Panc1 (cell line): ENCODE measurements at regions not wholly inside any gene's neighbourhood (a gene's known extent, or its start where the extent isn't known, plus 50 kb on each side); places are given as distances from the start of the nearest gene placed in this dataset.
"Not testable (repeated sequence)": the region's sequence is repeated elsewhere in the genome, so short reads cannot be mapped to it uniquely, and the experiment has no call there.

ENCODE experiments used
- ATAC-seq: fragments of 200-7000 bp; cut with Tn5 transposase; 2 replicates; pipeline ENCODE4 v1.9.1; 2020; ENCODE audit warnings: mild to moderate bottlenecking, moderate library complexity
- BruUV-seq: library from RNA; stranded (reverse); fragments of 400-500 nt; replicated peaks from 2 replicates; lab custom pipeline; 2021; lab: Mats Ljungman, UMichigan
- CTCF ChIA-PET: fragments of 300-600 bp; sonication (Branson Sonifier 250); formaldehyde crosslinking; loops from one replicate; lab custom pipeline; 2022; ENCODE audit warnings: antibody characterized with exemption; lab: Charles Lee
- POLR2A ChIA-PET: fragments of 300-600 bp; sonication (Branson Sonifier 250); formaldehyde crosslinking; loops from one replicate; lab custom pipeline; 2022; ENCODE audit warnings: antibody characterized with exemption; lab: Charles Lee
- DNase-seq: peaks from one replicate; pipeline ENCODE4 v3.0.0-alpha.2; 2010; ENCODE audit warnings: low read depth, low spot score
- H3K27ac ChIP-seq: 2 replicates; pipeline ENCODE4 v1.5.1; 2011; ENCODE audit warnings: mild to moderate bottlenecking, low read length, inconsistent platforms
- H3K27me3 ChIP-seq: fragments of 200-500 bp; sonication (Bioruptor generic); 2 replicates; pipeline ENCODE4 v1.6.0; 2014; ENCODE audit warnings: low read length, inconsistent platforms; ENCODE audit not compliant: control insufficient read depth, insufficient read depth
- H3K36me3 ChIP-seq: fragments of 200-500 bp; sonication (Bioruptor generic); 2 replicates; pipeline ENCODE4 v1.5.1; 2014; ENCODE audit warnings: inconsistent platforms, mild to moderate bottlenecking, low read length, moderate library complexity; ENCODE audit not compliant: control insufficient read depth, insufficient read depth
- H3K4me1 ChIP-seq: 2 replicates; pipeline ENCODE4 v1.5.1; 2011; ENCODE audit warnings: inconsistent platforms, mild to moderate bottlenecking, low read length, moderate library complexity; ENCODE audit not compliant: control insufficient read depth, insufficient read depth
- H3K4me3 ChIP-seq, 2 experiments: 2 replicates each; pipeline ENCODE4 v1.5.1; 2011 to 2012; ENCODE audit warnings: low read depth in 2 of 2, low read length in 2 of 2, mild to moderate bottlenecking in 2 of 2, inconsistent platforms in 1 of 2, moderate library complexity in 1 of 2
- H3K9me3 ChIP-seq: fragments of 200-500 bp; sonication (Bioruptor generic); 2 replicates; pipeline ENCODE4 v1.5.1; 2014; ENCODE audit warnings: low read depth, mild to moderate bottlenecking, inconsistent platforms, low read length, moderate library complexity; ENCODE audit not compliant: control insufficient read depth, insufficient read depth
- POLR2AphosphoS5 ChIP-seq: IDR thresholded peaks from 2 replicates; pipeline ENCODE4 v1.6.1; 2012; ENCODE audit warnings: mild to moderate bottlenecking, low read depth, low read length, moderate library complexity
- SIN3A ChIP-seq: IDR thresholded peaks from 2 replicates; pipeline ENCODE4 v1.6.1; 2012; ENCODE audit warnings: low read depth, mild to moderate bottlenecking, low read length, moderate library complexity, borderline replicate concordance; ENCODE audit not compliant: insufficient read depth
- TCF7L2 ChIP-seq: IDR thresholded peaks from 2 replicates; pipeline ENCODE4 v1.6.1; 2011; ENCODE audit warnings: mild to moderate bottlenecking, low read depth, low read length, inconsistent platforms
- in situ Hi-C: cut with HindIII; loops from 2 replicates; pipeline ENCODE4 v1.10.0; 2016; ENCODE audit warnings: low sequenced_read_pairs, low pct_unique_long_range_greater_than_20kb
- intact Hi-C: fragments of 100-400 bp; cut with micrococcal nuclease; formaldehyde crosslinking; loops from one replicate; pipeline ENCODE4 v1.10.0; 2022; ENCODE audit not compliant: unreplicated experiment
- TF ChIP-seq, protein P1 (sequence below), 2 experiments: IDR thresholded peaks; 2 replicates each; pipeline ENCODE4 v1.6.1; 2011 to 2012; ENCODE audit warnings: low read depth in 2 of 2, control low read depth in 1 of 2, low read length in 1 of 2, mild to moderate bottlenecking in 1 of 2, moderate library complexity in 1 of 2; ENCODE audit not compliant: insufficient read depth in 1 of 2
- TF ChIP-seq, protein P2 (sequence below): fragments of 450-650 bp; IDR thresholded peaks from 2 replicates; pipeline ENCODE4 v1.5.1; 2017; ENCODE audit warnings: mild to moderate bottlenecking

DNA sequence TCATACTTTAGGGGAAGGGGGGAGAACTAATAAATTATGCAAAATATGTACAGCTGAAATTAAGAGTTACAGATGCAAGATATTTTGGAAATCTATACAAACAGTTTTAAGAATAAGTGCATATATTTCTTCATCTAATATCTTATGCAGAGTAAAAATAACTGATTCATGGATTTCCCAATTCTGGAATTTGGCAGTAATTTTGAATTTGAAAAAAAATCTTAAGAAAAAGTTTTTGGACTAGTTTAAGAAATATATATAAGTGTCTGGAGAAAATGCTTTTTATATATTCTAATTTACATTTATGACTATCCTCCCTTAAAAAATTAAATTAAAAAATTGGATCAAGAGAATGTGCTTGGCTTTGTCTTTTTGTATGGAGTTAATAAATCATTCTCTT is 474.3 kb downstream of the BRINP3 start:
- no peak for DNase-seq

DNA sequence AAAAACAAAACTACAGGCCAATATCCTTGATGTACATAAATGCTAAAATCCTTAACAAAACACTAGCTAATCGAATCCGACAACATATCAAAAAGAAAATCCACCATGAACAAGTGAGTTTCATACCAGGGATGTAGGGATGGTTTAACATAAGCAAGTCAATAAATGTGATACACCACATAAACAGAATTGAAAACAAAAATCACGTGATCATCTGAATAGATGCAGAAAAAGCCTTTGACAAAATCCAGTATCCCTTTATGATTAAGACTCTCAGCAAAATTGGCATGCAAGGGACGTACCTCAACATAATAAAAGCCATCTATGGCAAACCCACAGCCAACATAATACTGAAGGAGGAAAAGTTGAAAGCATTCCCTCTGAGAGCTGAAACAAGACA is 466.1 kb downstream of the BRINP3 start:
- TF ChIP-seq, protein P1, sequence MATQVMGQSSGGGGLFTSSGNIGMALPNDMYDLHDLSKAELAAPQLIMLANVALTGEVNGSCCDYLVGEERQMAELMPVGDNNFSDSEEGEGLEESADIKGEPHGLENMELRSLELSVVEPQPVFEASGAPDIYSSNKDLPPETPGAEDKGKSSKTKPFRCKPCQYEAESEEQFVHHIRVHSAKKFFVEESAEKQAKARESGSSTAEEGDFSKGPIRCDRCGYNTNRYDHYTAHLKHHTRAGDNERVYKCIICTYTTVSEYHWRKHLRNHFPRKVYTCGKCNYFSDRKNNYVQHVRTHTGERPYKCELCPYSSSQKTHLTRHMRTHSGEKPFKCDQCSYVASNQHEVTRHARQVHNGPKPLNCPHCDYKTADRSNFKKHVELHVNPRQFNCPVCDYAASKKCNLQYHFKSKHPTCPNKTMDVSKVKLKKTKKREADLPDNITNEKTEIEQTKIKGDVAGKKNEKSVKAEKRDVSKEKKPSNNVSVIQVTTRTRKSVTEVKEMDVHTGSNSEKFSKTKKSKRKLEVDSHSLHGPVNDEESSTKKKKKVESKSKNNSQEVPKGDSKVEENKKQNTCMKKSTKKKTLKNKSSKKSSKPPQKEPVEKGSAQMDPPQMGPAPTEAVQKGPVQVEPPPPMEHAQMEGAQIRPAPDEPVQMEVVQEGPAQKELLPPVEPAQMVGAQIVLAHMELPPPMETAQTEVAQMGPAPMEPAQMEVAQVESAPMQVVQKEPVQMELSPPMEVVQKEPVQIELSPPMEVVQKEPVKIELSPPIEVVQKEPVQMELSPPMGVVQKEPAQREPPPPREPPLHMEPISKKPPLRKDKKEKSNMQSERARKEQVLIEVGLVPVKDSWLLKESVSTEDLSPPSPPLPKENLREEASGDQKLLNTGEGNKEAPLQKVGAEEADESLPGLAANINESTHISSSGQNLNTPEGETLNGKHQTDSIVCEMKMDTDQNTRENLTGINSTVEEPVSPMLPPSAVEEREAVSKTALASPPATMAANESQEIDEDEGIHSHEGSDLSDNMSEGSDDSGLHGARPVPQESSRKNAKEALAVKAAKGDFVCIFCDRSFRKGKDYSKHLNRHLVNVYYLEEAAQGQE (IDR thresholded peaks at IDR 0.05; ENCODE audit: insufficient read depth in 1 of 2, low read depth in 2 of 2, low read length in 1 of 2) = no peak
- TF ChIP-seq POLR2AphosphoS5 = no peak
- no peak for TF ChIP-seq SIN3A
- TF ChIP-seq, protein P2, sequence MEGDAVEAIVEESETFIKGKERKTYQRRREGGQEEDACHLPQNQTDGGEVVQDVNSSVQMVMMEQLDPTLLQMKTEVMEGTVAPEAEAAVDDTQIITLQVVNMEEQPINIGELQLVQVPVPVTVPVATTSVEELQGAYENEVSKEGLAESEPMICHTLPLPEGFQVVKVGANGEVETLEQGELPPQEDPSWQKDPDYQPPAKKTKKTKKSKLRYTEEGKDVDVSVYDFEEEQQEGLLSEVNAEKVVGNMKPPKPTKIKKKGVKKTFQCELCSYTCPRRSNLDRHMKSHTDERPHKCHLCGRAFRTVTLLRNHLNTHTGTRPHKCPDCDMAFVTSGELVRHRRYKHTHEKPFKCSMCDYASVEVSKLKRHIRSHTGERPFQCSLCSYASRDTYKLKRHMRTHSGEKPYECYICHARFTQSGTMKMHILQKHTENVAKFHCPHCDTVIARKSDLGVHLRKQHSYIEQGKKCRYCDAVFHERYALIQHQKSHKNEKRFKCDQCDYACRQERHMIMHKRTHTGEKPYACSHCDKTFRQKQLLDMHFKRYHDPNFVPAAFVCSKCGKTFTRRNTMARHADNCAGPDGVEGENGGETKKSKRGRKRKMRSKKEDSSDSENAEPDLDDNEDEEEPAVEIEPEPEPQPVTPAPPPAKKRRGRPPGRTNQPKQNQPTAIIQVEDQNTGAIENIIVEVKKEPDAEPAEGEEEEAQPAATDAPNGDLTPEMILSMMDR = no peak
- no peak for TF ChIP-seq TCF7L2
- Histone ChIP-seq H3K4me3 (no peak overlapping the region), H3K27me3 (no peaks in the 10 kb centered on the region), H3K36me3 (no peaks in the 10 kb centered on the region), H3K27ac (no peak overlapping the region), H3K4me1 (no peaks in the 10 kb centered on the region), H3K9me3 (no peaks in the 10 kb centered on the region)
- intact Hi-C loops = no loop called here
- DNase-seq (no peak), ATAC-seq (no peak)
- BruUV-seq = no TSS peak
- ChIA-PET POLR2A (no interaction called here), CTCF (no interaction called here)
- in situ Hi-C loops = no loop called here

More for the DNA sequence above, 474.3 kb downstream of the BRINP3 start:
- Histone ChIP-seq H3K4me1 (peaks cover 3% of the 10 kb centered on the region; the same call in 1 of the 2 replicates), H3K4me3 (no peak overlapping the region), H3K36me3 (no peaks in the 10 kb centered on the region), H3K9me3 (no peaks in the 10 kb centered on the region), H3K27me3 (no peaks in the 10 kb centered on the region), H3K27ac (no peak overlapping the region)
- ChIA-PET CTCF (no interaction called here), POLR2A (no interaction called here)
- intact Hi-C loops (no loop called here), in situ Hi-C loops (no loop called here)
- TF ChIP-seq POLR2AphosphoS5 (no peak), TCF7L2 (no peak), SIN3A (no peak)
- TF ChIP-seq, protein P2 = no peak
- TF ChIP-seq, protein P1 (IDR thresholded peaks at IDR 0.05; ENCODE audit: insufficient read depth in 1 of 2, low read depth in 2 of 2, low read length in 1 of 2) = no peak
- BruUV-seq = no TSS peak
- no peak for ATAC-seq

DNA sequence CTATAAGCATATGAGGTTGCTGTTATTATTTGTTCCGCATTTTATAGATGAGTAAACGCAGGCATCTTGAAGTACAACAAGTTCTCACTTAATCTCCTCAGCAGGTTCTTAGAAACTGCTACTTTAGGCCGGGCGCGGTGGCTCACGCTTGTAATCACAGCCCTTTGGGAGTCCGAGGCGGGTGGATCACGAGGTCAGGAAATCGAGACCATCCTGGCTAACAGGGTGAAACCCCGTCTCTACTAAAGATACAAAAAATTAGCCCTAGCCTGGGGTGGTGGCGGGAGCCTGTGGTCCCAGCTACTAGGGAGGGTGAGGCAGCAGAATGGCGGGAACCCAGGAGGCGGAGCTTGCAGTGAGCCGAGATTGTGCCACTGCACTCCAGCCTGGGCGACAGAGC is 458.5 kb downstream of the BRINP3 start:
- H3K4me1 ChIP-seq, intact Hi-C loops, POLR2A ChIA-PET, H3K9me3 ChIP-seq, DNase-seq, H3K4me3 ChIP-seq, H3K27me3 ChIP-seq, H3K27ac ChIP-seq, in situ Hi-C loops, CTCF ChIA-PET, H3K36me3 ChIP-seq, ATAC-seq, BruUV-seq: not testable (repeated sequence)
